HAP-1 (cell line): ENCODE measurements at regions not wholly inside any gene's neighbourhood (a gene's known extent, or its start where the extent isn't known, plus 50 kb on each side); places are given as distances from the start of the nearest gene placed in this dataset.
"Not testable (repeated sequence)": the region's sequence is repeated elsewhere in the genome, so short reads cannot be mapped to it uniquely, and the experiment has no call there.

Source experiments
- DNase-seq, 2 experiments: peaks; one replicate each; pipeline ENCODE4 v3.0.0-alpha.2; 2016 to 2020; ENCODE audit warnings: low spot score in 2 of 2
- H3K27me3 ChIP-seq: fragments of 250-450 bp; sonication (Bioruptor Pico); 2 replicates; pipeline ENCODE4 v1.5.1; 2020; ENCODE audit warnings: low read depth, mild to moderate bottlenecking, moderate library complexity
- H3K36me3 ChIP-seq: fragments of 250-450 bp; sonication (Bioruptor Pico); replicated peaks from 2 replicates; pipeline ENCODE4 v1.5.1; 2020; ENCODE audit warnings: mild to moderate bottlenecking
- H3K4me1 ChIP-seq: fragments of 250-450 bp; sonication (Bioruptor Pico); 2 replicates; pipeline ENCODE4 v1.5.1; 2020; ENCODE audit warnings: mild to moderate bottlenecking
- H3K4me3 ChIP-seq: fragments of 250-450 bp; sonication (Bioruptor Pico); 2 replicates; pipeline ENCODE4 v1.5.1; 2020; ENCODE audit warnings: mild to moderate bottlenecking, moderate library complexity
- H3K9me3 ChIP-seq: fragments of 250-450 bp; sonication (Bioruptor Pico); 2 replicates; pipeline ENCODE4 v1.5.1; 2020; ENCODE audit warnings: mild to moderate bottlenecking, moderate library complexity
- in situ Hi-C: fragments of 300-500 bp; cut with MboI; formaldehyde crosslinking; loops from 3 replicates; pipeline ENCODE4 v1.14.3; 2020; ENCODE audit warnings: low sequenced_read_pairs, inconsistent platforms, mixed read lengths

DNA sequence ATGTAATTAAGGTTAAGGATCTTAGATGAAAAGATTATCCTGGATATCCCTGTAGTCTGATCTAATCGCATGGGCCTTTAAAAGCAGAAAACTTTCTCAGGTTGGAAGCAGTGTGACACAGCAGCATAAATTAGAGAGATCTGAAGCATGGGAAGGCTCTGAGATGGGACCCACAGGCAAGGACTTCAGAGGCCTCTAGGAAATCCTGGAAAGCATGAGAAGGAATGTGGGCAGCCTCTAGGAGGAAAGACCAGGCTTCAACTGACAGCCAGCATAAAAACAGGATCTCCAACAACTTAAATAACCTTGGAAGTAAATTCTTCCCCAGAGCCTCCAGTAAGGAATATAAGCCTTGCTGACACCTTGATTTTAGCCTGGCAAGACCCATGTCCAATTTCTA, 2397.5 kb downstream of the EPHA3 start:
- in situ Hi-C loops, H3K4me3 ChIP-seq, H3K4me1 ChIP-seq, DNase-seq, H3K9me3 ChIP-seq, H3K36me3 ChIP-seq, H3K27me3 ChIP-seq: not testable (repeated sequence)
